Retina (tissue), 1 donor: ENCODE measurements at regions not wholly inside any gene's neighbourhood (a gene's known extent, or its start where the extent isn't known, plus 50 kb on each side); places are given as distances from the start of the nearest gene placed in this dataset.

Experiments used
- DNase-seq: peaks from one replicate; pipeline ENCODE4 v3.0.0-alpha.2; 2016

DNA sequence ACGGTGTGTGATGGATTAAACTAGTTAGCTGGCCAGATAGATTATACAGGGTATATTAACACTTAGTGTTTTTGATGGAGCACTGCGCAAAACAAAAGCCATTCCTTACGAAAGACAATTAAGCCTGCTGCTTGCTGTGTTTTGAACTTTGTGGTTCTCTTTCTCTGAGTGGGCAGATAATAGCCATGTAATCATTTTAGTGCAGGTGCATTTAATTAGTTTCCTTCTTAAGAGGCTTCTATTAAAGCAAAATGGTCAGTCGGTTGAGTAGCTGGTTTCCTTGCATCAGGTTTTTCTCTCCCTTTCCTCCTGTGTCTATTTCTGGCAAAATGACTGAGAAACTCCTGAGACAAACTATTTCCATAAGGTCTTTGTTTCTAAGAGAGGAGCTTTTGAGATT lies 512.5 kb downstream of the DMAC1 start:
- no peak for DNase-seq

DNA sequence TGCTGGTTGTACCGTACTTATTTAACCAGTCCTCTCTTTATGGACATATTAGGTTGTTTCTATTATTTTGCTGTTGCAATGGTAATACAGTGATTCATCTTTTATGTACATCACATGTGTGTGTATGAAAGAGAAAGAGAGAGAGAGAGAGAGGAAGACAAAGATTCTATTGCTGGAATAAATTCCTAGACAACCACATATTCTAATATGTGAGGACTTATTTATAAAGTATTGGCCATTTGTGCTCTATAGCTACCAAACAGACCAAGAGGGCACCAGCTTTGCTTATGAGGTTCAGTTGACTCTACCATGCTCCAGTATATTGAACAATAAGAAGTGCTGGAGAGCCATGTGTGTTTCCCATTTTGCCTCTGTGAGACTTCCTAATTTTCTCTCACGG lies 513.5 kb downstream of the DMAC1 start:
- no peak for DNase-seq

DNA sequence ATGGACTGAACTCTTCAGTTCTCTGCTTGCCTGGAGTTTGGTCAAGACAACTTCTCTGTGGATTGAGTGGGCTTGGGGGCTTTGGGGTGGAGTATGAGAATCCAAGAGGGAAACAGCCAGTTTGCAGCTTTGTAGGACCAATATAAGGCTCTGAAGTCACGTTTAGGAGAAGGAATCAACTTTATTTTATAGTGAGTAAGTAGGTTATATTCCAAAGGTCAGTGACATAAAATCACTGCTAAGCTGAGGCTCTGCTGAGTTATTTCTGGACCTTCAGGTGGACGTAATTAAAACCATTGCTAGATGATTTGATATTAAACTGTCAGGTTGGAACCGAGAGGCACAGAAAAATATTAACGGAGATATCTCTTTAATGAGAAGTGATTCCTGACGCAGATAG lies 514.4 kb downstream of the DMAC1 start:
- no peak for DNase-seq

DNA sequence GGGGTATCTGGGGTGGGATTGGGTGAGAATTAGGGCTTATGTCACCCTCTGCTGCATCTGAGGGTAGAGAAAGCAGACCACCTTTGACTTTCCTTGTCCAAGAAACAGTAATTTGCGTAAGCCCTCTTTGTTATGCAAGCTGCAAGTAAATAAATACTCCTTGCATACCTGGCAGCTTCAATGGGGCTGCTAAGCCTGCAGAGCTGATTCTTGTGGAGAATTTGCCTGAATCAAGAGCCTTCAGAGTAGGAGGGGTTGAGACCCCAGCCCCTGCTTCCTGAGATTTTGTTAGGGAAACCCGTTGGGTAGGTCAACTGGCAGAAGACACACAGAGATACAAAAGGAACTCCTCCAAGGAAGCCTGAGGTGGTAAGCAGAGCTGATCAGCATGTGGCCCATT lies 515.1 kb downstream of the DMAC1 start:
- no peak for DNase-seq

DNA sequence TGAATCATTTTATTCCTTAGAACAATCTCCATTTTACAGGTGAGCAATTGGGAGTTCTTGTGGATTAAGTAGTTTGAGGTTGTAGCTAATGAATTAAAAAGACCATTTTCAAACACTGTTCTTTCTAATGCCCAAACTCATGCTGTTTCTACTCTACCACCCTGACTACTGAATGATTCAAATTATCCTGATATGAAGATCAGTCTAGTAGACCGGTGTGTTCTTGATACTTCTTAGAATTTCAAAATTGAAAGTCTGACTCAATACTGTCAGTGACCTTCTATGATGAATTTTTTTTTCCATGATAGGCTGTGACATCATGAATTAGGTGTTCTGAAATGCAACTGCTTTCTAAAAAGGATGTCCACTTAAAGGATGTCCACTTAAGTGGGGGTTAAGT lies 515.5 kb downstream of the DMAC1 start:
- DNase-seq, result no peak

DNA sequence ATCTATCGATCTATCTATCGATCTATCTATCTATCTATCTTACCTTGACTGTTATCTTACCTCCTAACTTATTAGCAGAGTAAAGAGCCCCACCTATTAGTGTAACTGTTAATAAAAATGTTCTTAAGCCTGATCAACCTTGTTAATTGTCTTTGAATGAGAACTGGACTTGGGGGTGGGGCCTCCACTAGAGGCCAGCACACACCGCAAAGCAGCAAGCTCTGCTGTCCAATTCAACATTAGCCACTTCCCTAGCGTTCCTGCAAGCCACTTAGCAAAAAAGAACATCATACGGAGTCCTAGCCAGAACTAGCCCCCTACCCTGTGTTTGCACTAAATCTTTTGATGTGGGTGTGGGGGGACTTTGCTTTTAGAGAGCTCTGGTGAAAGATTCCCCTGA lies 515.8 kb downstream of the KDM4C start:
- DNase-seq, result peak; percentile 30

DNA sequence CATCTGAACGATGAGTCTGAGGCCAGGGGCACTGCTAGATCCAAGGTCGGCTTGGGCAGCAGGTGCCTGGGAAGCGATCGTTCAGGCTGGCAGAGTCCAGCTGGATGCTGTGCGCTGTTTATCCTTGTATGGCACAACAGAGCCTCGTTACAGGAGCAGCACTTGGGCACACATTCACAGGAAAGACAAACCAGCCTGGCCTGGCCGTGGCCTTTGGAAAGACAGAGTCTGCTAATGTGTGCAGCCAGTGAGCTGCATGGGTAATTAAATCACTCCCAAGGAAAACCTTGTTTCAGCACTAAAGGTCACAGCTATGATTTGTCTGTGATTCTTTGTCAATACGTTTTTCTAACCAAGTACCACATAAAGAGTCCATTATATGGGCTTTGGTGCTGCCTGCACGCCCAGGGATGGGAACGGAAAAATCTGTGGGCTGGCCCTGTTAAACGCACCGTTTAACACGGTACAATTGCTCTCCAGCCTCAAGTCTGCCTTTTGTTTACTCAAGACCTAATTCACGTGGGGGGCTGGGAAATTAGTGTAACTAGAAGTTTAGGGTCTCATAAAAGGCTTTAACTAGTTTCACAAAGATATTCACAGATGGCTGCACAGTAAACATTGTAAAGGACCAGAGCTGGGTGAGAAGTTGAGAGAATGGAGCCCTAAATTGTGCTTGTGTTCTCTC lies 509.3 kb downstream of the KDM4C start:
- DNase-seq, result peak; percentile 74

DNA sequence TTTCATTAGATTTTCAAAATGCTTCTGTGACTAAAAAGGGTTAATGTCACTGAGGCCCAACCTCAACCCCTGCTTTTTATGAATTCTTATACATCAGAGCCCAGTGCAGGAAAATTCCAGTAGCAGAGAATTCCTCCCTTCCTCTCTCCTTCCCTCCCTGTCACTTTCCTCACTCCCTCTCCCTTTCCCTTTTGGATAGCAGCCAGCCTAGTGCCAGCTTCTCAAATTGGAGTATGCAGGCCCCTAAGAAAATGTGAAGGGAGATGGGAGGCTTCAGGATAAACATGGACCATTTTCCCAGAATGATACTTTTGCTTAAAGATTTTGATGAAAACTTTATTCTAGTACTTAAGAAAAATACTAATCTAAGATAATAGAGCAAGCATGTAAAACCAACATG lies 507.4 kb downstream of the KDM4C start:
- DNase-seq, result no peak

DNA sequence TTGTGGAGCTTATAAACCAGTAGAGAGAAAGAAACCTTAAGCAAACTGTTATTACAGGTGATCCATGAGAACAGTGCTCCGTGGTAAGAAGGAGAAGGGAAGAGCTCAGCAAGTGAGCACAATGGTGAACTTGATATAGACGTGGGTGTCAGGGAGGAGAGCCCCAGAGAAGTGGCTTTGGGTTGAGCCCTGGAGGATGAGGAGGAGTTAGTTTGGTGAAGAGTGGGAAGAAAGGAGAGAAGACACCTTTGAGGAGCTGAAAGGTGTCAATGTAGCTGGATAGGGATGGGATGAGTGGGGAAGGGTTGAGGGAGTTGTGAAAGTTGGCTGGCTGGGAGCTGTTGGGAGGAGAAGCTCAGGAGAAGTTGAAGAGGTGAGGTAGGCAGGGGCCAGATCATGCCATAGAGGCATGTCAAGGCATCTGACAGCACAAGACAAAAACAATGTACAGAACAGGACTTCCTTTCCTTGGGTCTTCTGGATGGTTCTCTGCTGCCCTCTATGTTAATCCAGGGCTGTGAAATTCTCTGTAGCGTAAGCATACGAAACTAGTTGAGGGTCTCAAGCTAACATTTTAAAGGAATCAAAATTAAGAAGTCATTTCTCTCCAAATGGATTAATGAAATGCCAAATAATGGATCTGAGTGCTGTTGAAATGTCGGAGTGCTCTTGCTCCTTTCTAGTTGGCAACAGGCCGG lies 501.9 kb downstream of the KDM4C start:
- DNase-seq, result no peak

DNA sequence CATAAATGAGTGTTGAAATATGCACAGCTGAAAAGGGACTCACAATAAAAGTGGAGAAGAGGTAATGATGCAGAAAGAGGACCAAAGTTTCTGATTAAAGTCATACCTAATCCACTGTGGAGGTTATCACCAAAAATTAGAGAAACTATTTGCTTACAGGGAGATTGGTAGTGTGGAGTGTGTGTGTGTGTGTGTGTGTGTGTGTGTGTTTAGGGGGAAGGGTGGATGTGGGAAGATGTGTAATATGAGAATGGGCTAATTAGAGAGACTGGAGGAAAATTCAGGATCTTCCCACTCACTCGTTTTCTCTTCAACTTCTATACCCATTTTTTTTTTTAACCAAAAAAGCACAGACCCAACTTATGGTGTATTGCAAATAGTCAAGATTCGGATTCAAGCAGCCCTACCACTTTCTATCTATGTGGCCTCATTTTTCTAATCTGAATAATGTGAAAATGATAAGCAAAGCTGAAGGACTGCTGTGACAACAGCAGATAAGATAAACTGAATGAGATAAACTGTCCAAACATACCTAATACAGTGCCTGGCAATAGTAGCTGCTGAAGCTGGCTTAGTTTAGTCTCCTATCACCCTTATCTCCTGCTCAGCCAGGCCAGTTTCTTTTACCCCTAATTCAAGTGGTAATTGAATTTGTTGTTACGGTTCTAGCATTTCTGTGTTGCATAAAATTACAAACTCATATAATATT lies 501.1 kb downstream of the KDM4C start:
- no peak for DNase-seq

DNA sequence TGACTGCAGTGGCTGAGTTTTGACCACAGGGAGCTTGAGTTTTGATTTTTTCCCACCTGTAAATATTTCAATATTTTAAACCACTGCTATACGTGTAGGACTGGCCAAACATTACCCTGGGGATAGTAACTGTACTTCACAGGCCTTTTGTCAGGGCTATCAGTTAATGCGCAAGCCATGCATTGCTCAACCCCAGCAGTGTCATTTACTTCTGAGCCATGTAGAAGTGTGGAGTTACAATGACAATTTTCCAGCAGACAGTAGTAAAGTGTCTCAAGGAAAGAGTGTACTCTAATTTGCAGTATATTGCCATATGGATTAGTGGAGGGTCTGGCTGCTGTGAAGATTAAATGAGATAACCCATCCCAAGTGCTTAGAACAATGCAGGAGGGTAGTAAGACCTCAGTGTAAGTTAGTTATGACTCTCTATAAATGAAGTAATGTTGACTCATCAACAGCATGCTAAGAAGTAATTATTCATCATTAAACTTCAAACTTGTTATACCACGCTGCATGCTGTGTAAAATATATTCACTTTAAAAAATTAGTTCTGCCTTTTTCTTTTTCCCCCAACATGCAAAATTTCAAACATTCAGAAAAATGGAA lies 489.2 kb downstream of the KDM4C start:
- no peak for DNase-seq

DNA sequence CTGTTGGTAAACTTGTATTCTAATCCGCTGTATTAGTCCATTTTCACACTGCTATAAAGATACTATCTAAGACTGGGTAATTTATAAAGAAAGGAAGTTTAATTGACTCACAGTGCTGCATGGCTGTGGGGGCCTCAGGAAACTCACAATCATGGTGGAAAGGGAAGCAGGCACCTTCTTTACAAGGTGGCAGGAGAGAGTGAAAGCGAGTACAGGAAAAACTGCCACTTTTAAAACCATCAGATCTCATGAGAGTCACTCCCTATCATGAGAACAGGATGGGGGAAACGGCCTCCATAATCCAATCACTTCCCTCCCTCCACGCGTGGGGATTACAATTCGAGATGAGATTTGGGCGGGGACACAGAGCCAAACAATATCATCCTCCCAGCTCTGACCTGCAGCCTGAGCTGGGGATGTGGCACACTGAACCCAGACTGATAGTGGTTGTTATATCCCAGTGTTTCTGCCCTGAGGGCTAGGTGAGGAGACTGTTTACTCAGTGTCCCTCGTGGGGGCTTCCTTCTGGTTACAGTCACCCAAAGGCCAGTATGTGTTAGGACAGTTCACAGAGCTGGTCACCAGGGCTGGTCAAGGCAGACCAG lies 488.3 kb downstream of the KDM4C start:
- no peak for DNase-seq

DNA sequence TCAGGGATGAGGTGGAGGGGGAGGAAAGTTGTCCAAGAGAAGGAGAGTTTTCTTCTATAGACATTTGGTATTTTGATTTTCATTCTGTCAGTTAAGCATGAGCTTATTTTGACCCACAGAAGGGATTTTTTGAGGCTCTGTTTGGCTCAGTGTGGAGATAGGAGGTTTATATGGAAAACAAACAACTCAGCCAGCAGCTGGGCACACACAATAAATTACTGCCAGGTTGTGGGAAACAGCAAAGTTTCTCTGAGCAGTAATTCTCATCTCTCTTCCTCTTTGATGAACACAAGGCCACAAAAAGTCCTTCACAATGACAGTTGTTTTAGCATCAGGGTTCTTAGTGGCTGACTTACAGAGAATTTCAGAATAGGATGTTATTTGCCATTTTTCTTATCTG lies 486.1 kb downstream of the KDM4C start:
- no peak for DNase-seq

DNA sequence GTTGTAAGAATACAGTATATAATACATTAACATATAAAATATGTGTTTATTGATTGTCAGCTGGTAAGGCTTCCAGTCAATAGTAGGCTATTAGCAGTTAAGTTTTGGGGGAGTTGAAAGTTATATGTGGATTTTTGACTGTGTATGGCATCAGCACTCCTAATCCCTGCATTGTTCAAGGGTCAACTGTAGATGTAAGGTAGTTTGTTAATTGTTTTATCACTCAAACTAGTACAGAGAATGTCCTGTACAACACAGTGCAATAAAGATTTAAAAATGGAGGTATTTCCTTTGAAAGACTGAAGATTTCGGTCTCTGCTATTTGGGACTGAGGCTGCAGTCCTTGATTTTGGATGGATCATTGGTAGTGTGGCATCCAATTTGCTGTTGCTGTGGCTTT lies 484.4 kb downstream of the KDM4C start:
- DNase-seq, result no peak

DNA sequence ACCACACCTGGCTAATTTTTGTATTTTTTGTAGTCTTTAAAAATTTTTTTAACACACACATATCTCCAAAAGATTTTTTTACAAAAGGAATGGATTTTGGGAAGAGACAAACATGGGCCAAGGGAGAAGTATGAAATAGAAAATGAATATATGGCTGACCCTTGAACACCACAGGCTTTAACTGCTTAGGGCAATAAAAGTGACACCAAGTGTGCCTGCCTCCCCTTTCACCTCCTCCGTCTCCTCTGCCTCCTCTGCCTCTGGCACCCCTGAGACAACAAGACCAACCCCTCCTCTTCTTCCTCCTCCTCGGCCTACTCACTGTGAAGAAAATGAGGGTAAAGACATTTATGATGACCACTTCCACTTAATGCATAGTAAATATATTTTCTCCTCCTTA lies 483.9 kb downstream of the KDM4C start:
- no peak for DNase-seq

DNA sequence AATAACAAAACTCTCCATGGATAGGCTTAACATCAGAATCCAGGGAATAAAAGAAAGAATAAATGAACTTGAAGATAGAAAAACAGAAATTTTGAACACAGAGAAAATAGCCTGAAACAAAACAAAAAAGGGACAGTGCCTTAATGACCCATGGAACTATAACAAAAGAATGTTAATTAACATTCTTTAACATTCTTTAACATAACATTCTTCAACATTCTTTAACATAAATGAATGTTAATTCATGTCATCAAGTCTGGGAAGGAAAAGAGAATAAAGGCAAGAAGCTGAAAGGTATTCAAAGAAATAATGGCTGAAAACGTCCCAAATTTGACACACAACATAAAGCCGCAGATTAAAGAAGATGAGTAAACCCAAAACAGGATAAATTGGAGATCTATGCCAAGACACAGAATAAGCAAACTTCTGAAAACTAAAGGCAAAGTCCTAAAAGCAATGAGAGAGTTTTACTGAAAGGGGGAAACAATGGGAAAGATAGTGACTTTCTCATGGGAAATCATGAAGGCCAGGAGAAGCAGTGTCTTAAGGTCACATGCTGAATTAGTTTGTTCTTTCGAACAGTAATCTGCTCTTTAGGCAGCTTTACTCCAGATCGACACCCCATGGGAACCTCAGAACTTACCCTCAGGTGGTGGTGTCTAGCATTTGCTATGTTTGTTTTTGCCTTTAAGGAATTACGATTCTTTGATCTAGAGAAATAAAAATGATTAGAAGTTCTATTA lies 483.0 kb downstream of the KDM4C start:
- no peak for DNase-seq

DNA sequence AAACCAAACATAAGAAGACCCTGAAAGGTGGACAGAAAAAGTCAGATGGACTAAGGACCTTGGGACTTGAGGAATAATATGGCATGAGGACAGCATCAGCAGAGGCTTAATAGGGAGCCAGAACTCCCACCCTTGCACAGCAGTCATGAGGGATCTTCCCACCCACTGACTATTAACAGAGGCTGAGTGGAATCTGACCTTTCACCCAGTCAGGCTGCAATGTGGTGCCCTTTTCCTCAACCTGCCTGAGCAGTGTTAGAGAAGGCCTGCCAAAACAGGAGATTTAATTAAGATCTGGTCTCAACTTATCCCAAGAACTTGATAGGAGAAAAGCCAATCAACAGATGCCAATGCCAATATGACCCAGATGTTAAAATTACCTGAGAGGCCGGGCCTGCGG lies 481.9 kb downstream of the KDM4C start:
- no peak for DNase-seq

DNA sequence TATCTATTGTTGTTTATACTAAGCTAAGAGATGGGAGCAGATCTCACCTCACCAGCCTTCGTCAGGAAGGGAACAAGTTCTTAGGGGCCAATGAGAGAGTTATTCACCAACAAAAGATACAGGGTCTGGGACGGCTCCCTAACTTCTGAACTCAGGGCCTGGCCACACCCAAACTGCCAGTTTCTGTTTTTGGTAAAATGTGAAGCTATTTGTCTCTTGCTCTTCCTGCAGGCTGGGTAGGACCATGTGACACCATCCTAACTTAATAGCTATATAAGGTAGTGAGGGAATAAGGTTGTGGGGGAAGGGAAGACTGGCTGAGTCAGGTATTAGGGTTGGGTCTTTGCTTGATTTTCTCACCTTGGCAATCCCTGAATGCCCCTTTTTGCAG lies 480.5 kb downstream of the KDM4C start:
- no peak for DNase-seq

DNA sequence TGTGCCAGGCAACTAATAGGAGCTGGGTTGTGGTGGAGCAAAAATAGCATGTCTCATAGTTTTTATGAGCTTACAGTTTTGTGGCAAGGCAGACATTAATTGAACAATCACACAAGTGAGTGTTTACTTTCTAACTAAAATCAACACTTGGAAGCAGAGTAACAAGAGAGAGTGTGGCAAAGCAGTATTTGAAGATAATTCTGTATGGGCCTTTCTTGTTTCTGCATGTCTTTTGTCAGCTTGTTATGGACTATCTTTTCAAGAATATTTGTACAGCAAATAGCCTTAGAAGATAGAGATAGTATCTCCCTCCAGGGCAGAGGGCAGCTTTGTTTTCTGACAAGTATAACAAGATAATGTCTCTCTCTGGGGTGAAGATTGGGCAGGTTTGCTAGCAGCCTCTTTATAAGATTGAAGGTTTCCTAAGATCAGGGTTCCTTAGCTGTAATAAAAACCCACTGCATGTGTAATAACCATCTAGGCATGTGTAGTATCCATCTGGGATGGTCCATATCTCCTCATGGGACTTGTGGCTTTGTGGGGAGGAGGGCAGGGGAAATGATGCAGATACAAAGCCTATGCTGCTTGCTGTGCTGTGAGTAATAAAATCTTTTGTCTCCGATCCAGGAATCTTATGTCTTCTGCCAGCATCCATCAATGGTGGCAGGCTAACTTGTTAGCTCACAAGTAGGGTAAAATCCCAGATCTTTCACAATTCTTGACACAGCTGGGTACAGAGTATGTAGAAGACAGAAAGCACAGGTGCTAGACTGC lies 479.9 kb downstream of the KDM4C start:
- no peak for DNase-seq

DNA sequence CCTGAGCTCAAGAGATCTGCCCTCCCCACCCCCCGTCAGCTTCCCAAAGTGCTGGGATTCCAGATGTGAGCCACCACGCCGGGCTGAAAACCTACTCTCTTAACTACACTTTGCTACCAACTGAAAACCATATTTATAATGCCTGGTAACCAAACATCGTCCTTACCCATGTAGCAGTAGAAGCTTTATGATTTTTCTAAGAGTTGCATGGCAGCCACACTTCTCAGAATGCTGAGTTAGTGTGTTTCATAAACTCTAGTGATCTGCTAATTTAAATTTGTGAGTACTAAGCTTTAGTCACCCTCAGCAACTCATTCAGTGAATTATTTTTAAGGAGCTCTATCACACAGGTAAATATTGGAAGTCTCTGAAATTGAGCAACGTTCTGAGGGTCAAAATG lies 478.4 kb downstream of the KDM4C start:
- no peak for DNase-seq

DNA sequence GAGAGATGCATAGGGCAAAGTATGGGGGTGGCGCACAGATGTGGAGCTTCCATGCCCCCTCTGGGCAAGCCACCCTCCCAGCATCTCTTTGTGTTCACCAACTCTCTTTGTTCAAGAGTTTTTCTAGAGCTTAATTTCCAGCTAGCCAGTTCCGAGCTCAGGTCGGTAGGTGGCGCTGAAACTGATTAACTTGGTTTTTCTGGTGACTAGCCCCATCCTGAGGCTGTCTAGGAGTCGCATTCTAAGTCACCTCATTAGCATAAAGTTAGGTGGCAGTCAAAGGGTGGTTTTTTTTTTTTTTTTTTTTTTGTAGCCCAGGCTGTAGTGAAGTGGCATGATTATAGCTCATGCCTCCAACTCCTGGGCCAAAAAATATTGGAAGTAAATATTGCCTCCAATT lies 476.4 kb downstream of the KDM4C start:
- DNase-seq, result no peak

DNA sequence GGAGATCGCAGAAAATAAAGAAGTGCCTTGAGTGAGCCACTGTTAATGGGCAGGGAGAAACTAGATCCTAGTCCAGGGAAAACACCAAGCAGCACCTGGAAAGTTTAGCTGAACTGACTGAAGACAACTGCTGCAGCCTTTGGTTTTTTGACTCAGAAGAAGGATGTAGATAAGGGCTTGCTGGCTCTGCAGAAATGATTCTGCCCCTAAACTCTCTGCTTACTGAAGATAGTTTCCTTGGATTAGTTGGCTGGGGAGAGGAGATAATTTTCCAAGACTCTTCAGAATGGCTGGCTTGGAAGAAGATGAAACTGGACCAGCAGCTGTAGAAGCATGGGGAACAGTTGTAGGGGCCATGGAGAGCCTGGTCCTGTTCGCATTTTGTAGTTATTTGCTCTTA lies 471.8 kb downstream of the KDM4C start:
- DNase-seq, result no peak
